ENCODE measurements at regions not wholly inside any gene's neighbourhood (a gene's known extent, or its start where the extent isn't known, plus 50 kb on each side); places are given as distances from the start of the nearest gene placed in this dataset.

- TF ChIP-seq CTCF (IDR thresholded peaks at IDR 0.05) = no peak
- no peak for TF ChIP-seq POLR2A (IDR thresholded peaks at IDR 0.05)
These were observed 191.4 kb downstream of the GBA3 start for GRCh38 chr4:22884157-22884556.
